22Rv1 (cell line): ENCODE measurements at regions not wholly inside any gene's neighbourhood (a gene's known extent, or its start where the extent isn't known, plus 50 kb on each side); places are given as distances from the start of the nearest gene placed in this dataset.
"Not testable (repeated sequence)": the region's sequence is repeated elsewhere in the genome, so short reads cannot be mapped to it uniquely, and the experiment has no call there.

Experiments
- H3K27ac ChIP-seq: fragments of 450-650 bp; 2 replicates; pipeline ENCODE4 v1.5.1; 2017
- CTCF ChIP-seq: fragments of 450-650 bp; IDR thresholded peaks from 2 replicates; pipeline ENCODE4 v1.5.1; 2017; ENCODE audit warnings: mild to moderate bottlenecking
- ZFX ChIP-seq: fragments of 450-650 bp; IDR thresholded peaks from 2 replicates; pipeline ENCODE4 v1.6.1; 2017; ENCODE audit warnings: antibody characterized with exemption, borderline replicate concordance

DNA sequence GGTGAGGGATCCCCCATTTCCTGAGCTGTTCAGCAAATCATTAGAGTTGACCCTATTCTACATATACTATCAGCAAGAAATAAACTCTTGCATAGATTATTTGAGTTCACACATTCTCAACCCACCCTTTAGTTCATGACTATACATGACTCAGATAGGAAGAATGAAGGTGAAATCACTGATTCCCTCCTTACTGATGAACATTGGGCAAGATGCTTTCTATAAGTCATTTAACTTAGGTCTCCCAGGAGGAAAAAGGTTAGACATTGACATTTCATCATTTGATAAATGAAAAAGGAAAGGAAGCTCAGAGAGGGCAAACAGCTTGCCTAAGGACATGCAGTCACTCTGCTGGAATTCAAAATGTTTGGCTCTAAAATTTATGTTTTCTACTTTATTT, 408.0 kb downstream of the TMEM182 start:
- TF ChIP-seq CTCF (no peak), ZFX (no peak)
- no peak overlapping the region for H3K27ac ChIP-seq

DNA sequence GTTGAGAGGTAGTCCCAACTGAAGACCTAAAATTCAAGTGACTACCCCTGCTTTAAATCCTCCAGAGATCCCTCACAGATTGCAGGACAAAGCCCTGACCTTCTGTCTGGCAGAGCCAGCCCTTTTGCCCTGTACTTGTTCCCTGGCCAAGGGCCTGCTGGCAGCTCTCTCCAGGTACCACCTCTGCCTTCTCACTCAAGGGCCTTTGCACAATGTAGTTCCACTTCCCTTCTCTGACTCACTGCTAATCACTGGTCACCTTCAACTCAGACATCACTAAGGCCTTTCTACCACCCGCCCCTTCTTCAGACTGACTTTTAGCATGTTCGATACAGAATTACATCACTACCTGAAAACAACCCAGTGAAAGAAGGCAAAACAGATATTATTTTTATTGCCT, 411.0 kb downstream of the TMEM182 start:
- no peak for TF ChIP-seq ZFX
- no peak for TF ChIP-seq CTCF
- H3K27ac ChIP-seq: no peak overlapping the region

DNA sequence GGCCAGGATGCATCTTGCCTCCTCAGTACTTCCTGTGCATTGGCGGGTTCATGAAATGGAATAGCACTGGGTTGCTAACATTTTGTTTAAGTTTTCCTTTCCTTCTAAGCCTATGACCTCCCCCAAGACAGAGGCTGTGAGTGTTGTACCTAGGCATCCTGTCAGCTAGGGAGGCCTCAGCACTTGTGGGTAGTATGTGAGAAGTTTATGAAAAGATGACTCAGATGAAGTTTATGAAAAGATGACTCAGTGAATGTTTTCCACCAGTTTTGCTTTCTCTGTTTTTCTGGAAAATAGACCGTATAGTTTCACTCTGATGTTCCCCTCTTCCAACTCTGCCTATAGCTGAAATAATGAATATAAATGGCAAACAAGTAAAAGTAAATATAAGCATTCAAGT, 412.9 kb downstream of the TMEM182 start:
- H3K27ac ChIP-seq: no peak overlapping the region
- no peak for TF ChIP-seq ZFX
- TF ChIP-seq CTCF: no peak

DNA sequence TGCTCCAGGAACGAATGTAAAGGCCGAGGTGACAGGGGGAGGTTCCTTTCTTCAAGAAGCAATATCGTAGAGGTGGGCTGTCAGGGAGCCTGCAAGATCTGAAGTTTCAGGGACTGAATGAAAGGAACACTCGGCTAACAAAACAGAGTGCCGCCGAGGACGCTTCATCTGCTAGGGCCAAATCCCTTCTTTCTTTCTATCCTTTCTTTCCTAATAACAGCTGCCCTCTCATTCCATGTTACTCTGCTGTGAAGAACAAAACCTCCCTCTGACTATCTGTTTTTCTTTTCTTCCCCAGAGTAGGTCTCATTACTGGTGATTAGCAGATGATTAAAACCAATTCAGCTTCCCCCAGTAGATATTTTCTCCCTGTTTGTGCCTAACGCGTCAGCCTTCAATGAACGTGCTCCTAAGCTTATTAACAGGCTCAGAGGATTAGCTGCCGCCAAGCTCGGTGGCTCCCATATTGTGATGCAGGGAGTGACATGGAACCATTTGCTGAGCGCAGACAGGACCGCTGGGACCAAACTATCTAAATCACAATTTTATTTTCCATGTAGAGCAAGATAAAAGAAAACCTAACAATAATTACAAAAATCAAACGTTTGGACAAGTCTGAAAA, 414.6 kb downstream of the TMEM182 start:
- TF ChIP-seq CTCF: no peak
- TF ChIP-seq ZFX: no peak
- no peak overlapping the region for H3K27ac ChIP-seq

DNA sequence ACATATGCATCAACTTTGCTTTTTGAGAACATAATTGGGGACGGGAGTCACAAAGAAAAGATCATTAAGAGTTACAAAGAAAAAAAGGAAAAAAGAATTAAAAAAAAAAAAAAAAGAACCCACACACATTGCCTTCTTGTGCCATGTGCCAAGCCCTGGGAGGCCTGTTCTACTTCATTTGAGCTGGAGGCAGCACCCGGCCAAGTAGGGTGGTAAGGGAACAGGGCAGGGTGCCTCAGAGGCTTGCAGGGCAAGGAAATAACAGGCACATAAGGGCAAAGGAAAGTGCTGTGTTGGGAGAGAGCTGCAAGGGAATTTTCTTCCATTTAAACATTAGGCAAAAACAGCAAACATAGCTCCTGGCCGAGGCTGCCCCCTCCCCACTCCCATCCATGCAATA, 418.0 kb downstream of the TMEM182 start:
- no peak overlapping the region for H3K27ac ChIP-seq

DNA sequence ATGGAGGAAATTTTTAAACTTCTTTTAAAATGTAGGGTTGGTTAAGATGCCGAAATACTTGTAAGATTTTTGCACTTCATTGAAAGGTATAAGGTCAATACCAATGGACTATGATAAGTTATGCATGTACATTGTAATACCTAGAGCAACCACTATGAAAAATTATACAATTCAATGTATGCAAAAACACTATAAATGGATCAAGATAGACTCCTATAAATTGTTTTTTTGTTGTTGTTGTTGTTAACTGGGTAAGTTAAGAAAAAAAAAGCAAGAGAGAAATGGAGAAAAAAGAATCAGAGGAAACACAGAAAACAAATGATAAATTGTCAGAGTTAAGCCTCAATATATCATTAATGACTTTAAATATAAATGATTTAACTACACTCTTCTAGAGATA, 421.2 kb downstream of the TMEM182 start:
- TF ChIP-seq ZFX (no peak), CTCF (peak; percentile 25; the same call in 1 of the 2 replicates)

More for the DNA sequence above, 418.0 kb downstream of the TMEM182 start:
- TF ChIP-seq ZFX (no peak), CTCF (no peak)

GRCh38 chr2:103196802-103197201, 435.0 kb downstream of the TMEM182 start:
- no peak overlapping the region for H3K27ac ChIP-seq
- TF ChIP-seq ZFX (no peak), CTCF (no peak)

More for the DNA sequence above, 421.2 kb downstream of the TMEM182 start:
- H3K27ac ChIP-seq: no peak overlapping the region

DNA sequence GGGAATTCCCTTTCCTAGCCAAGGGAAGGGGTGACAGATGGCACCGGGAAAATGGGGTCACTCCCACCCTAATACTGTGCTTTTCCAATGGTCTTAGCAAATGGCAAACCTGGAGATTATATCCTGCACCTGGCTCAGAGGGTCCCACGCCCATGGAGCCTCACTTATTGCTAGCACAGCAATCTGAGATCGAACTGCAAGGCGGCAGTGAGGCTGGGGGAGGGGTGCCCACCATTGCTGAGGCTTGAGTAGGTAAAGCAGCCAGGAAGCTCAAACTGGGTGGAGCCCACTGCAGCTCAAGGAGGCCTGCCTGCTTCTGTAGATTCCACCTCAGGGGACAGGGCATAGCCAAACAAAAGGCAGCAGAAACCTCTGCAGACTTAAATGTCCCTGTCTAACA, 438.9 kb downstream of the TMEM182 start:
- not testable (repeated sequence) for H3K27ac ChIP-seq
